ENCODE measurements at regions not wholly inside any gene's neighbourhood (a gene's known extent, or its start where the extent isn't known, plus 50 kb on each side); places are given as distances from the start of the nearest gene placed in this dataset.

- no peaks in the 10 kb centered on the region for H3K27me3 ChIP-seq (ENCODE audit: control insufficient read depth, insufficient read depth, low read length)
- H3K4me1 ChIP-seq, result no peaks in the 10 kb centered on the region
- no peaks in the 10 kb centered on the region for H3K79me2 ChIP-seq
- H3K4me2 ChIP-seq (ENCODE audit: low read length), result no peak overlapping the region
- H3K27ac ChIP-seq, result no peak overlapping the region
- no peak overlapping the region for H3K9ac ChIP-seq
- no peaks in the 10 kb centered on the region for H3K9me3 ChIP-seq (ENCODE audit: control insufficient read depth, low read length)
- TF ChIP-seq CTCF (IDR thresholded peaks at IDR 0.05), result no peak
- no peaks in the 10 kb centered on the region for H3K36me3 ChIP-seq (ENCODE audit: control insufficient read depth, insufficient read depth, low read length)
- H3K4me3 ChIP-seq (ENCODE audit: low read depth, low read length), result no peak overlapping the region
- no peak overlapping the region for H2AFZ ChIP-seq
Measured at GRCh38 chr6:137957471-137957870, 90.4 kb downstream of the TNFAIP3 start.

- H3K36me3 ChIP-seq (ENCODE audit: control insufficient read depth, insufficient read depth, low read length), result no peaks in the 10 kb centered on the region
- H3K4me2 ChIP-seq (ENCODE audit: low read length), result no peak overlapping the region
- no peak overlapping the region for H3K9ac ChIP-seq
- H2AFZ ChIP-seq, result no peak overlapping the region
- TF ChIP-seq CTCF (IDR thresholded peaks at IDR 0.05), result no peak
- no peaks in the 10 kb centered on the region for H3K79me2 ChIP-seq
- no peaks in the 10 kb centered on the region for H3K4me1 ChIP-seq
- H3K9me3 ChIP-seq (ENCODE audit: control insufficient read depth, low read length), result no peaks in the 10 kb centered on the region
- H3K27me3 ChIP-seq (ENCODE audit: control insufficient read depth, insufficient read depth, low read length), result no peaks in the 10 kb centered on the region
- H3K4me3 ChIP-seq (ENCODE audit: low read depth, low read length), result no peak overlapping the region
- no peak overlapping the region for H3K27ac ChIP-seq
Measured at GRCh38 chr6:137958811-137959565, 91.9 kb downstream of the TNFAIP3 start.

- H3K4me1 ChIP-seq, result no peaks in the 10 kb centered on the region
- H3K27ac ChIP-seq, result no peak overlapping the region
- no peaks in the 10 kb centered on the region for H3K27me3 ChIP-seq (ENCODE audit: control insufficient read depth, insufficient read depth, low read length)
- H3K9ac ChIP-seq, result no peak overlapping the region
- no peak for TF ChIP-seq CTCF (IDR thresholded peaks at IDR 0.05)
- no peak overlapping the region for H2AFZ ChIP-seq
- H3K4me2 ChIP-seq (ENCODE audit: low read length), result no peak overlapping the region
- no peaks in the 10 kb centered on the region for H3K79me2 ChIP-seq
- H3K9me3 ChIP-seq (ENCODE audit: control insufficient read depth, low read length), result no peaks in the 10 kb centered on the region
- H3K4me3 ChIP-seq (ENCODE audit: low read depth, low read length), result no peak overlapping the region
- no peaks in the 10 kb centered on the region for H3K36me3 ChIP-seq (ENCODE audit: control insufficient read depth, insufficient read depth, low read length)
Measured at GRCh38 chr6:137962725-137963124, 95.7 kb downstream of the TNFAIP3 start.

GRCh38 chr6:137964876-137965275 lies 97.8 kb downstream of the TNFAIP3 start:
- H3K27ac ChIP-seq, result no peak overlapping the region
- H3K4me1 ChIP-seq, result no peaks in the 10 kb centered on the region
- H2AFZ ChIP-seq, result no peak overlapping the region
- H3K27me3 ChIP-seq (ENCODE audit: control insufficient read depth, insufficient read depth, low read length), result no peaks in the 10 kb centered on the region
- H3K79me2 ChIP-seq, result no peaks in the 10 kb centered on the region
- no peak overlapping the region for H3K9ac ChIP-seq
- H3K4me2 ChIP-seq (ENCODE audit: low read length), result no peak overlapping the region
- H3K9me3 ChIP-seq (ENCODE audit: control insufficient read depth, low read length), result no peaks in the 10 kb centered on the region
- TF ChIP-seq CTCF (IDR thresholded peaks at IDR 0.05), result no peak
- H3K4me3 ChIP-seq (ENCODE audit: low read depth, low read length), result no peak overlapping the region
- no peaks in the 10 kb centered on the region for H3K36me3 ChIP-seq (ENCODE audit: control insufficient read depth, insufficient read depth, low read length)

All from parathyroid adenoma (tissue), 2 donors.